IMR-90 (cell line): ENCODE measurements at regions not wholly inside any gene's neighbourhood (a gene's known extent, or its start where the extent isn't known, plus 50 kb on each side); places are given as distances from the start of the nearest gene placed in this dataset.

Experiments
- ATAC-seq: fragments of 200-7000 bp; cut with Tn5 transposase; 2 replicates; pipeline ENCODE4 v1.9.1; 2020; ENCODE audit warnings: low read depth, mild to moderate bottlenecking, moderate library complexity
- BruUV-seq: library from RNA; stranded (reverse); fragments of 400-500 nt; replicated peaks from 2 replicates; lab custom pipeline; 2021; lab: Mats Ljungman, UMichigan
- CTCF ChIA-PET: fragments of 300-600 bp; formaldehyde crosslinking; extraction: SDS; loops from one replicate; lab custom pipeline; 2021; ENCODE audit warnings: antibody characterized with exemption; lab: Yijun Ruan, JAX
- POLR2A ChIA-PET: fragments of 300-600 bp; sonication (Branson Sonifier 250); formaldehyde crosslinking; loops from one replicate; lab custom pipeline; 2022; ENCODE audit warnings: antibody characterized with exemption; ENCODE audit not compliant: unreplicated experiment; lab: Charles Lee
- DNase-seq: peaks from one replicate; pipeline ENCODE4 v3.0.0; 2013
- H2AFZ ChIP-seq: replicated peaks from 2 replicates; pipeline ENCODE3; 2013; ENCODE audit warnings: low read length, mild to moderate bottlenecking; ENCODE audit not compliant: poor library complexity
- H2AK5ac ChIP-seq: 2 replicates; pipeline ENCODE4 v1.6.1; 2013; ENCODE audit warnings: low read depth, low read length, inconsistent platforms
- H2AK9ac ChIP-seq: replicated peaks from 2 replicates; pipeline ENCODE3; 2013; ENCODE audit warnings: mild to moderate bottlenecking, low read depth, low read length, moderate library complexity; ENCODE audit not compliant: poor library complexity
- H2BK120ac ChIP-seq: 2 replicates; pipeline ENCODE4 v1.6.1; 2013; ENCODE audit warnings: low read depth, low read length, inconsistent platforms
- H2BK15ac ChIP-seq: 3 replicates; pipeline ENCODE4 v1.6.1; 2013; ENCODE audit warnings: low read depth, low read length, inconsistent platforms
- H2BK20ac ChIP-seq: 2 replicates; pipeline ENCODE4 v1.6.1; 2013; ENCODE audit warnings: low read depth, mild to moderate bottlenecking, inconsistent platforms, low read length, moderate library complexity
- H2BK5ac ChIP-seq: 2 replicates; pipeline ENCODE4 v1.6.1; 2013; ENCODE audit warnings: mild to moderate bottlenecking, low read depth, low read length, inconsistent platforms; ENCODE audit not compliant: poor library complexity, severe bottlenecking
- H3K14ac ChIP-seq: replicated peaks from 2 replicates; pipeline ENCODE4 v1.6.1; 2013; ENCODE audit warnings: low read depth, low read length, inconsistent platforms
- H3K18ac ChIP-seq: 2 replicates; pipeline ENCODE4 v1.6.1; 2013; ENCODE audit warnings: low read depth, low read length, control low read depth
- H3K23ac ChIP-seq: 2 replicates; pipeline ENCODE4 v1.6.1; 2013; ENCODE audit warnings: low read depth, low read length, inconsistent platforms
- H3K27ac ChIP-seq: 2 replicates; pipeline ENCODE4 v1.5.1; 2013; ENCODE audit warnings: mild to moderate bottlenecking, control low read depth, low read length; ENCODE audit not compliant: insufficient read depth
- H3K27me3 ChIP-seq: 2 replicates; pipeline ENCODE4 v1.6.1; 2013; ENCODE audit warnings: low read length; ENCODE audit not compliant: control insufficient read depth, insufficient read depth
- H3K36me3 ChIP-seq: 2 replicates; pipeline ENCODE4 v1.6.1; 2013; ENCODE audit warnings: low read length, mixed read lengths; ENCODE audit not compliant: control insufficient read depth, insufficient read depth
- H3K4ac ChIP-seq: 2 replicates; pipeline ENCODE4 v1.6.1; 2013; ENCODE audit warnings: low read depth, low read length, inconsistent platforms
- H3K4me1 ChIP-seq: 2 replicates; pipeline ENCODE4 v1.6.1; 2013; ENCODE audit warnings: low read length, mixed read lengths; ENCODE audit not compliant: control insufficient read depth, insufficient read depth
- H3K4me2 ChIP-seq: 2 replicates; pipeline ENCODE4 v1.6.1; 2013; ENCODE audit warnings: low read depth, mild to moderate bottlenecking, control low read depth, low read length, moderate library complexity
- H3K4me3 ChIP-seq: 2 replicates; pipeline ENCODE4 v1.5.1; 2013; ENCODE audit warnings: low read depth, mild to moderate bottlenecking, control low read depth, low read length, moderate library complexity; ENCODE audit not compliant: insufficient read depth
- H3K56ac ChIP-seq: 2 replicates; pipeline ENCODE4 v1.6.1; 2013; ENCODE audit warnings: low read length, inconsistent platforms; ENCODE audit not compliant: insufficient read depth; ENCODE audit errors: extremely low read depth
- H3K79me1 ChIP-seq, 2 experiments: 2 replicates each; pipeline ENCODE4 v1.6.1; 2013; ENCODE audit warnings: low read length in 2 of 2, inconsistent platforms in 1 of 2, low read depth in 1 of 2
- H3K9ac ChIP-seq: 2 replicates; pipeline ENCODE4 v1.6.1; 2013; ENCODE audit warnings: low read depth, low read length, control low read depth
- H3K9me1 ChIP-seq: 2 replicates; pipeline ENCODE4 v1.6.1; 2013; ENCODE audit warnings: low read length, inconsistent platforms; ENCODE audit not compliant: insufficient read depth
- H3K9me3 ChIP-seq: 2 replicates; pipeline ENCODE4 v1.6.1; 2013; ENCODE audit warnings: low read length; ENCODE audit not compliant: control insufficient read depth, insufficient read depth
- H4K20me1 ChIP-seq: 2 replicates; pipeline ENCODE4 v1.6.1; 2013; ENCODE audit warnings: low read length, inconsistent platforms; ENCODE audit not compliant: insufficient read depth
- H4K5ac ChIP-seq: 2 replicates; pipeline ENCODE4 v1.6.1; 2013; ENCODE audit warnings: mild to moderate bottlenecking, low read depth, low read length, control low read depth
- H4K8ac ChIP-seq, 2 experiments: 2 replicates each; pipeline ENCODE4 v1.6.1; 2013; ENCODE audit warnings: low read depth in 2 of 2, low read length in 2 of 2, control low read depth in 1 of 2, inconsistent platforms in 1 of 2
- H4K91ac ChIP-seq: 2 replicates; pipeline ENCODE4 v1.6.1; 2013; ENCODE audit warnings: low read depth, low read length, inconsistent platforms; ENCODE audit not compliant: insufficient read depth
- CTCF ChIP-seq: conservative IDR thresholded peaks from 2 replicates; pipeline ENCODE4 v1.5.1; 2012; ENCODE audit warnings: mild to moderate bottlenecking, low read depth, low read length, improper control_type of control experiment
- RAD21 ChIP-seq: IDR thresholded peaks from 2 replicates; pipeline ENCODE4 v1.6.1; 2012; ENCODE audit warnings: low read length, improper control_type of control experiment
- RCOR1 ChIP-seq: IDR thresholded peaks from 2 replicates; pipeline ENCODE4 v1.6.1; 2012; ENCODE audit warnings: mild to moderate bottlenecking, low read length, improper control_type of control experiment; ENCODE audit not compliant: insufficient replicate concordance
- SMC3 ChIP-seq: fragments of 150-350 bp; IDR thresholded peaks from 2 replicates; pipeline ENCODE4 v1.6.1; 2016; ENCODE audit warnings: low read depth, mild to moderate bottlenecking, antibody characterized with exemption, low read length, moderate library complexity
- WGBS, 2 experiments: methylation state at CpG; one replicate each; pipeline versions ENCODE4 v1.1.5 to v1.1.7; 2013; ENCODE audit warnings: missing lambda C conversion rate in 2 of 2; ENCODE audit not compliant: insufficient read length in 1 of 2; ENCODE audit errors: extremely low coverage in 2 of 2; 5-methylcytosine and 5-hydroxymethylcytosine counted together
- dilution Hi-C: fragments of 300-500 bp; cut with HindIII; formaldehyde crosslinking; loops from one replicate; pipeline ENCODE4 v1.14.3; 2018; ENCODE audit warnings: low sequenced_read_pairs; ENCODE audit not compliant: unreplicated experiment
- in situ Hi-C: fragments of 300-500 bp; cut with MboI; formaldehyde crosslinking; loops from 3 replicates; pipeline ENCODE4 v1.14.3; 2019; ENCODE audit warnings: low sequenced_read_pairs, inconsistent platforms, mixed read lengths
- intact Hi-C: fragments of 100-400 bp; cut with micrococcal nuclease; formaldehyde crosslinking; loops from 2 replicates; pipeline ENCODE4 v1.10.0; 2022

GRCh38 chr1:70528590-70529333, 117.7 kb downstream of the CTH start:
- Histone ChIP-seq H3K4me2 (no peak overlapping the region), H2BK120ac (no peak overlapping the region), H4K20me1 (no peaks in the 10 kb centered on the region), H2BK15ac (no peak overlapping the region), H3K18ac (no peak overlapping the region), H3K27me3 (peaks cover 1% of the 10 kb centered on the region; the same call in 1 of the 2 replicates), H4K8ac (no peak overlapping the region), H3K4ac (no peak overlapping the region), H2AFZ (no peak overlapping the region), H3K9me1 (no peaks in the 10 kb centered on the region), H3K27ac (no peak overlapping the region), H3K36me3 (no peaks in the 10 kb centered on the region), H4K5ac (no peak overlapping the region), H2AK9ac (no peak overlapping the region), H3K79me1 (no peaks in the 10 kb centered on the region), H3K14ac (no peak overlapping the region), H2BK5ac (no peak overlapping the region), H2AK5ac (no peak overlapping the region), H3K4me1 (no peaks in the 10 kb centered on the region), H3K4me3 (no peak overlapping the region), H3K9ac (no peak overlapping the region), H3K9me3 (no peaks in the 10 kb centered on the region), H3K56ac (no peak overlapping the region), H4K91ac (no peak overlapping the region), H3K23ac (no peak overlapping the region), H2BK20ac (no peak overlapping the region)
- intact Hi-C loops: loop anchor here (1.0 kb wide), 1 partner anchor 522 kb away; no protein-coding TSS in a partner anchor
- ChIA-PET CTCF (interaction anchor here (0.6 to 1.9 kb wide), 4 partner anchors 521 to 1972 kb away, joined by 3 to 6 read pairs (median 3); no protein-coding TSS in a partner anchor), POLR2A (no interaction called here)
- DNase-seq: peak; percentile 33
- no TSS peak for BruUV-seq
- 67% methylated on average over 2 of the region's 12 CpGs; no CpG with 5 or more reads in 1 of the 2 experiments for WGBS, 2 experiments
- ATAC-seq: peak; percentile 87
- peak; percentile 55 for TF ChIP-seq CTCF
- TF ChIP-seq SMC3: peak; percentile 36
- peak; percentile 43 for TF ChIP-seq RAD21
- TF ChIP-seq RCOR1: no peak
- in situ Hi-C loops: loop anchor here (5.0 kb wide), 1 partner anchor 519 kb away; the partner anchor contains the start of gene PTGER3
- dilution Hi-C loops: no loop called here
